Loucy (cell line): ENCODE measurements at regions not wholly inside any gene's neighbourhood (a gene's known extent, or its start where the extent isn't known, plus 50 kb on each side); places are given as distances from the start of the nearest gene placed in this dataset.

Experiments used
- CTCF ChIP-seq: fragments of 200-600 bp; sonication (generic); conservative IDR thresholded peaks from 2 replicates; pipeline ENCODE4 v1.5.1; 2014; ENCODE audit warnings: mild to moderate bottlenecking, antibody characterized with exemption, low read length
- EZH2phosphoT487 ChIP-seq: fragments of 200-600 bp; IDR thresholded peaks from 2 replicates; pipeline ENCODE4 v1.6.1; 2018; ENCODE audit warnings: antibody characterized with exemption, mild to moderate bottlenecking, moderate library complexity, borderline replicate concordance

- no peak for TF ChIP-seq CTCF
- no peak for TF ChIP-seq EZH2phosphoT487
Measured at GRCh38 chr12:111029305-111029704, 108.9 kb upstream of the MYL2 start.
